DLD1 (cell line): ENCODE measurements at regions not wholly inside any gene's neighbourhood (a gene's known extent, or its start where the extent isn't known, plus 50 kb on each side); places are given as distances from the start of the nearest gene placed in this dataset.
"Not testable (repeated sequence)": the region's sequence is repeated elsewhere in the genome, so short reads cannot be mapped to it uniquely, and the experiment has no call there.

Source experiments
- in situ Hi-C: cut with HindIII; loops from 2 replicates; pipeline ENCODE4 v1.10.0; 2017; ENCODE audit warnings: low sequenced_read_pairs

GRCh38 chr4:14396183-14396582 lies 606.1 kb upstream of the CPEB2 start:
- in situ Hi-C loops, result no loop called here

GRCh38 chr4:14399848-14400247 lies 602.4 kb upstream of the CPEB2 start:
- in situ Hi-C loops, result no loop called here

- in situ Hi-C loops, result no loop called here
Observed at GRCh38 chr4:14400307-14400706, 602.0 kb upstream of the CPEB2 start.

GRCh38 chr4:14403132-14403531 lies 599.1 kb upstream of the CPEB2 start:
- in situ Hi-C loops, result no loop called here

- in situ Hi-C loops, result no loop called here
Observed at GRCh38 chr4:14404730-14405129, 597.6 kb upstream of the CPEB2 start.

GRCh38 chr4:14410516-14410915 lies 591.8 kb upstream of the CPEB2 start:
- in situ Hi-C loops, result no loop called here

GRCh38 chr4:14415146-14415545 lies 587.1 kb upstream of the CPEB2 start:
- in situ Hi-C loops, result no loop called here

- in situ Hi-C loops, result no loop called here
Observed at GRCh38 chr4:14419516-14419915, 582.8 kb upstream of the CPEB2 start.

GRCh38 chr4:14426297-14426696 lies 576.0 kb upstream of the CPEB2 start:
- in situ Hi-C loops, result not testable (repeated sequence)

- in situ Hi-C loops, result no loop called here
Observed at GRCh38 chr4:14428125-14428524, 574.2 kb upstream of the CPEB2 start.

GRCh38 chr4:14431155-14432134 lies 570.8 kb upstream of the CPEB2 start:
- in situ Hi-C loops, result no loop called here

- in situ Hi-C loops, result no loop called here
Observed at GRCh38 chr4:14434483-14434882, 567.8 kb upstream of the CPEB2 start.

GRCh38 chr4:14434916-14435315 lies 567.4 kb upstream of the CPEB2 start:
- in situ Hi-C loops, result no loop called here

GRCh38 chr4:14441561-14441960 lies 560.7 kb upstream of the CPEB2 start:
- in situ Hi-C loops, result no loop called here

- in situ Hi-C loops, result no loop called here
Observed at GRCh38 chr4:14445882-14446281, 556.4 kb upstream of the CPEB2 start.

GRCh38 chr4:14446311-14446710 lies 556.0 kb upstream of the CPEB2 start:
- in situ Hi-C loops, result no loop called here

GRCh38 chr4:14446904-14447303 lies 555.4 kb upstream of the CPEB2 start:
- in situ Hi-C loops, result no loop called here

GRCh38 chr4:14449308-14449707 lies 553.0 kb upstream of the CPEB2 start:
- in situ Hi-C loops, result no loop called here

GRCh38 chr4:14452001-14452400 lies 550.3 kb upstream of the CPEB2 start:
- in situ Hi-C loops, result loop anchor here (10.0 kb wide), 1 partner anchor 197 kb away; no protein-coding TSS in a partner anchor

- in situ Hi-C loops, result loop anchor here (10.0 kb wide), 1 partner anchor 198 kb away; no protein-coding TSS in a partner anchor
Observed at GRCh38 chr4:14452764-14453163, 549.5 kb upstream of the CPEB2 start.

GRCh38 chr4:14458463-14458862 lies 543.8 kb upstream of the CPEB2 start:
- in situ Hi-C loops, result loop anchor here (10.0 kb wide), 1 partner anchor 204 kb away; no protein-coding TSS in a partner anchor

- in situ Hi-C loops, result no loop called here
Observed at GRCh38 chr4:14465057-14465456, 537.2 kb upstream of the CPEB2 start.
